GM19238 (cell line): ENCODE measurements at regions not wholly inside any gene's neighbourhood (a gene's known extent, or its start where the extent isn't known, plus 50 kb on each side); places are given as distances from the start of the nearest gene placed in this dataset.
"Not testable (repeated sequence)": the region's sequence is repeated elsewhere in the genome, so short reads cannot be mapped to it uniquely, and the experiment has no call there.

ENCODE experiments used
- DNase-seq: peaks from one replicate; pipeline ENCODE4 v3.0.0; 2011; ENCODE audit warnings: low spot score; ENCODE audit not compliant: insufficient read length

GRCh38 chr4:171378323-171378722 lies 434.9 kb upstream of the GALNTL6 start:
- no peak for DNase-seq

GRCh38 chr4:171376724-171377123 lies 436.5 kb upstream of the GALNTL6 start:
- DNase-seq: no peak

GRCh38 chr4:171353535-171353934 lies 459.7 kb upstream of the GALNTL6 start:
- no peak for DNase-seq

- DNase-seq: no peak
Measured at GRCh38 chr4:171348090-171348489, 465.1 kb upstream of the GALNTL6 start.

GRCh38 chr4:171342646-171343045 lies 470.6 kb upstream of the GALNTL6 start:
- DNase-seq: no peak

- DNase-seq: no peak
Measured at GRCh38 chr4:171340258-171340657, 472.9 kb upstream of the GALNTL6 start.

- DNase-seq: no peak
Measured at GRCh38 chr4:171334549-171334948, 478.7 kb upstream of the GALNTL6 start.

GRCh38 chr4:171308661-171309060 lies 504.5 kb upstream of the GALNTL6 start:
- no peak for DNase-seq

GRCh38 chr4:171298048-171298718 lies 515.0 kb upstream of the GALNTL6 start:
- DNase-seq: not testable (repeated sequence)

GRCh38 chr4:171288816-171289432 lies 524.3 kb upstream of the GALNTL6 start:
- DNase-seq: no peak

- no peak for DNase-seq
Measured at GRCh38 chr4:171281359-171281758, 531.8 kb upstream of the GALNTL6 start.

- no peak for DNase-seq
Measured at GRCh38 chr4:171279131-171279530, 534.1 kb upstream of the GALNTL6 start.

- DNase-seq: no peak
Measured at GRCh38 chr4:171266671-171267070, 546.5 kb upstream of the GALNTL6 start.

- DNase-seq: no peak
Measured at GRCh38 chr4:171265190-171265818, 547.9 kb upstream of the GALNTL6 start.

- DNase-seq: no peak
Measured at GRCh38 chr4:171256223-171256622, 557.0 kb upstream of the GALNTL6 start.

GRCh38 chr4:171246948-171247347 lies 566.3 kb upstream of the GALNTL6 start:
- DNase-seq: no peak

GRCh38 chr4:171242831-171243230 lies 570.4 kb upstream of the GALNTL6 start:
- DNase-seq: no peak

- DNase-seq: no peak
Measured at GRCh38 chr4:171239196-171239595, 574.0 kb upstream of the GALNTL6 start.

- no peak for DNase-seq
Measured at GRCh38 chr4:171235521-171235920, 577.7 kb upstream of the GALNTL6 start.

GRCh38 chr4:171229354-171229753 lies 583.9 kb upstream of the GALNTL6 start:
- not testable (repeated sequence) for DNase-seq

GRCh38 chr4:171221181-171221580 lies 592.0 kb upstream of the GALNTL6 start:
- no peak for DNase-seq

- DNase-seq: no peak
Measured at GRCh38 chr4:171203425-171203824, 609.8 kb upstream of the GALNTL6 start.

- no peak for DNase-seq
Measured at GRCh38 chr4:171202908-171203307, 610.3 kb upstream of the GALNTL6 start.
